Skeletal muscle cell (primary cell): ENCODE measurements at regions not wholly inside any gene's neighbourhood (a gene's known extent, or its start where the extent isn't known, plus 50 kb on each side); places are given as distances from the start of the nearest gene placed in this dataset.

Experiments used
- DNase-seq: peaks from one replicate; pipeline ENCODE4 v3.0.0-alpha.2; 2010; ENCODE audit warnings: low read depth
- H3K4me3 ChIP-seq: 2 replicates; pipeline ENCODE4 v1.5.1; 2011; ENCODE audit warnings: low read depth, mild to moderate bottlenecking, control low read depth, low read length, moderate library complexity

DNA sequence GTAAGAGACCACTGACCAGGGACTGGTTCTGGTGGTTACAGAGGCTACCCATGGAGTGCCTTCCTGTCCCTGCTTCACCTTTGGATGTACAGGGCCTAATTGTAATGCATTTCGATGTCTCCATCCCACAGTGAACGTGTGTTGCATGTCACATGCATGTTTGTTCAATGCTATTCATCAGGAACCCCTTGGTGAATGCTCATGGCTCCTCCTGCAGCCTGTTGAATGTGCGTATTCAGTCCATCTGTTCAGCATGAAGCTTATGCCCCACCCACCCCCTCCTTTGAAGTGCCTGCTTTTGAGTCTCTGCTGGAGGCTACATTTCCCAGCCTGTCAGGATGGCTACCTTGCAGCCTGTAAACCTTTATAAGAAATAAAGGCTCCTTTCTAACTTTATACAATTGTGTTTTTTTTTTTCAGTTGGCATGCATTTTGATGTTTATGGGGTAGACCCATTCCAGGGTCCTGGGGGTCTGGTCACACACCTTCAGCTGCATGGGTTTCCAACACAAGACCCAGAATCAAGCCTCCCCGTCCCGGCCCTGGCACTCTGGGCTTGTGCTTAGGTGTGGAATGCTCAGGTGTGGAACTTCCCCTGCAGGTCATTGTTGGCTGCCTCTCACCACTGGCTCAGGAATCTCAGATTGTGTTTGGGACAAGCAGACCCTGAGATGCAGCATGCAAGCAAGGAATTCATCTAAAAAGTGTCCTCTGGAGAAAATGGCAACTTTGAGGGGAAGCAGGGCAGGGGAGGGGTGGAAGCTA is 238.8 kb upstream of the HDAC4 start:
- no peak overlapping the region for H3K4me3 ChIP-seq
- DNase-seq, result no peak

DNA sequence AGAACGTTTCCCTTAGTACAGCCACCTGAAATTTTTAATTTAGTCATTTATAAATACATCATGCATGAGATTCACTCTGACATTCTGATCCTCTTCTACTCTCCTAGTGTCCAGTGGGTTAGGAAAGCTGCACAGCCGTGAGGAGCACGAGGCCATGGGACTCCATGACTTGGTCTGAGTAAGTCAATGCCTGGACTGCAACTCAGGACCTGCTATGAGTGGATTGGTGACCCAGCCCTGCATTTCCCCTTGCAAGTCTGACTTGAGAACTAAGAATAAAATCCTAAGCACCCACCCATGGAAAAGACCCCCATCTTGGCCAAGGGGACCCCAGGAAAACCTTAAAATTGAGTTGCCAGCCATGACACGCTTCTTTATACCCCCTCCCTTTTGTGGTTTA is 237.6 kb upstream of the HDAC4 start:
- no peak for DNase-seq
- H3K4me3 ChIP-seq, result no peak overlapping the region

DNA sequence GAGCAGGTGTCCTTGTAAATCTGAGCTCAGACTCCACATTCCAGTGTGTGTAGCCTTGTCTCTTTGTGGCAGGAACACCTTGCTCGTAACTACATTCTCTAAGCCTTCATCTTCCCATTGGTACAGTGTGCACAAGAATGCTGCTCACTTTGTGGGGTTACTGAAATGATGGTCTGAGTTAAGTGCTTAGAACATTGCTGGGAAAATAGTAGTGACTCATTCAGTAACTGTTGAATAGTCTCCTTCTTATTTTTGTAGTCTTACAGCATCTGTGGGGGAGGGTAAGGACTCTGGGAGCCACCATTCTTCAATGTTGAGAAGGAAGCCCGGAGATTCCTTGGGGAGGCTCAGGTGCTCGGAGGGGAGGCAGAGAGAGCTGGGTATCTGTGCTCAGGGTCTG is 236.0 kb upstream of the HDAC4 start:
- no peak for DNase-seq
- H3K4me3 ChIP-seq, result no peak overlapping the region

DNA sequence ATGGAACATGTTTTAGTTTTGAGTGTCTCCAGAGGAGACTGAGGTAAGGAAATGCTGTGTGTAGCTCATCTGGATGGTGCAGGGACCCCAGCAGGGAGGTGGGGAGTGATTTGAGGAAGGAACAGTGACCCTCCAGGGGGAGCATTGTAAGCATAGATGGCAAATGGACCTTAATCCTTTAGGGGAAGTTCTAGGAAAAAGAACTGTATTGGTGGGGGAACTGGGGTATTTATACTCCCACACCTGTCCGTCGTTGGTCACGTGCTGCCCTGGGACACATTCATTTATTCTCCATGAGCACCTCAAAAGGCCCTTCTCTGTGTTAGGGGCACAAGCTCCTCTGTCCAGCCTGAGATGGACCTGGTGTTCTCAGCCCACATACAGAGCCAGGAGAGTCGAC is 233.9 kb upstream of the HDAC4 start:
- no peak overlapping the region for H3K4me3 ChIP-seq
- DNase-seq, result no peak

DNA sequence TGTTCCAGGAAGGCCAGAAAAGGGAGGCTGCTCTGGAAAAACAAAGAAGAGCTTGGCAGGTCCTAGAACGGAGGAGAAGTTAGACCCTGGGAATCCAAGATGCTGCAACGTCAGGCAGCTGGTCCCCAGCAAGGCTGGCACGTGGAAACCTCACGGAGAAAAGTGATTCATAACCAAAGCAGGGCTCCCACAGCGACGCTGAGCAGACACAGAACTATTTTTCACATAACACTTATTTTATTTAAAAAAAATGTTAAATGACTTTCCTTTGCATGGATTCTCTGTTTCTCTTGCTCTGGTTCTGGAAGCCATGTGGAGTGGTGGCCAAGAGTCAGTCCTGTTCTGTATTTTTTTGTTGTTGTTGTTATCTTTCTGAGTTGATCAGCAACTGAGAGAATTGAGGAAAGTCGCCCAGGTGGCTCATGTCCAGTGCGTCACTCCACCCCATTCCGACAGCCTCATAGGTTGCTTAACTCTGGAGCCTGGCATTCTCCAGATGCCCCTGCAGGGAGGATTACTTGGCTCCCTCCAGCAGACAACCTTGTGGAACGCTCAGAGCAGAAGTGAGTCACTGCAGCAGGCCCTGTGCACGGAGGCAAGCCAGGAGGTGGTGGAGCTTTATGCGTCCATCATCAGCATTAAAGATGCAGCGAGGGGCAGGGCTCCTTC is 229.9 kb upstream of the HDAC4 start:
- no peak overlapping the region for H3K4me3 ChIP-seq
- no peak for DNase-seq

DNA sequence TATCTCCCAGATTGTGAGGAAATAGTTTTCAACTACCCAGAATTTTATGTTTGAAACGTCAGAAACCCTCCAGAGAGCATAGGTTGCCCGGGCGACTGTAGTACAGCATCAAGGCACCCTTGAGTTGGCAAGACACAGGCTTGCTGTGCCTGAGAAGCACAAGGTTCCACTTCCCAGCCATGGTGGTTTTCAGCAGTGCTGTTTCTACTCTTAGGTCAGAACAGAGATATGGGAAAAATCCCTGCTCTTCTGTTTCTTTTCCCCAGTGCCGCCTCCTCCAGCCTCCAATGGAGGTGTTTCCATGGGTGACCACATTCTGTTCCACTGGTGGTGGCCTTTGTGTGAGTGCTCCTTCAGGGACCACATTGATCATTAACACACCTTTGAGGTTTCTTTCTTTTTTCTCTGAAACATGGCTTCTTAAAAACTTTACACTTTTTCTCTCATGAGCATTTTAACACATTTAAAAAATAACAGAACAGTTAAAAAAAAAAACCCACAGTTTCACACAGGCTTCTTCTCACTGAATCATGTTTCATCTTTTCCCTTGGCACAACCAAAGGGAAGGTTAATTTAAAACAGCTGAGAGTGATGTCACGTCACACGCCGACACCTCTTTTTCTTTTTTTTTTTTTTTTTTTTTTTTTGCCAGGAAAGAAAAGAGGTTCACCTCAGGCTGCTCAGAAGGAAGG is 229.3 kb upstream of the HDAC4 start:
- H3K4me3 ChIP-seq, result no peak overlapping the region
- DNase-seq, result no peak

DNA sequence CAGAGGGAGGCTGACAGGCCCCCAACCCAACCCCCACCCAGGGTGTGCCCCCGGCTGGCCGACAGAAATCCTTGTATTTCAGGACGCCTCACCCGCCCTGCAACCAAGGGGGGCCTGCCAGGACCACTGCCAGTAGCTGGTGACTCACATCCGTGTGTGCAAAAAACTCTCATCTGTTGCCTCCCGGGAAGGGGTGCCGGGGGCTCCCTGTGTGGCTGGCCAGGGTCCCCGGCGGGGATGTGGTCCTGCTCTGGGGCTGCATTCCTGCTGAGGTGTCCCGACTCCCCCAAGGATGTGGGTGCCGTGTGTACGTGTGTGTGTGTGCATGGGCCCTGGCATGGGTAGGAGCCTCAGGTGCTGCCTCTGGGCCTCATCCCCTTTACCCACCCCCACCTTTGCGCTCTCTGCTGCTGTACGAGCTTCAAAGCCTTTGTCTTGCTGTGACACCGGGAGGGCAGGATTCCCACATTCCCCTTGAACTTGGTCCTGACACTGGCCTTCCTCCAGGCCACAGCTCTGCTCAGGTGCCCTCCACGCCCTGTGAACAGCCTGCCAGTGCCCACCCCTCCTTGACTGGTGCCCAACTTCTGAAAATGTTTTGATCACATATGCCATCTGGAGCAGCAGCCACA is 226.3 kb upstream of the HDAC4 start:
- no peak overlapping the region for H3K4me3 ChIP-seq
- no peak for DNase-seq

DNA sequence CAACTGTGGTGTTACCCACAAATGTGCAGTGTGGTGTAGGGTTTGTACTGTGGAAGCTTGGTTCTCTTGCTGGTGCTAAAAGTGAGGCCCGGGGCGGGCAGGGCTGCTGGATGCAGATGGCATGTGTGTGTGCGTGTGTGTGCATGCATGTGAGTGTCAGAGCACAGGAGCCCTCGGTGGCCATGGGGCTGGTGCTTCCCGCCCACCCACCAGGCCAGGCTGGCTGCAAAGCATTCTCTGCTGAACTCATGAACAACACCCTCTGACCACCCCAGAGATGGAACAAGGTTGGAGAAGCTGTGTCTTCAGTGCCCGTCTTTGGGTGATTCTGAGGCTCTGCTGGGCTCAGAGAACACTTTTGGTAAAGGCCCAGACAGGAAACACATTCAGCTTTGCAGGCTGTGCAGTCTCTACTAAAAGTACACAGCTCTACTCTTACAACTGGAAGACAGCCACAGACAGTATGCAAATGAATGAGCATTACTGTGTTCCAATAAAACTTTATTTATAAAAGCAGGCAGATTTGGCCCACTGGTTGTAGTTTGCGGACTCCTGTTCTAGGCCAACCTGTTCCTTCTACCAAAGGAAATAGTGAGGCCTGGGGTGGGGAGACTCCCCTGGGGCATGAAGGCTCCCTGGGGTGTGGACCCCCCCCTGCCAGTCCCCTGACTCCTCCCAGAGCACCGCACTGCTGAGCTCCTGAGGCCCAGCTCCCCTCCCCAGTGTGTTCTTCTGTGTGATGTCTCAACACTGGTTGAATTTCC is 225.3 kb upstream of the HDAC4 start:
- H3K4me3 ChIP-seq, result no peak overlapping the region
- DNase-seq, result no peak

DNA sequence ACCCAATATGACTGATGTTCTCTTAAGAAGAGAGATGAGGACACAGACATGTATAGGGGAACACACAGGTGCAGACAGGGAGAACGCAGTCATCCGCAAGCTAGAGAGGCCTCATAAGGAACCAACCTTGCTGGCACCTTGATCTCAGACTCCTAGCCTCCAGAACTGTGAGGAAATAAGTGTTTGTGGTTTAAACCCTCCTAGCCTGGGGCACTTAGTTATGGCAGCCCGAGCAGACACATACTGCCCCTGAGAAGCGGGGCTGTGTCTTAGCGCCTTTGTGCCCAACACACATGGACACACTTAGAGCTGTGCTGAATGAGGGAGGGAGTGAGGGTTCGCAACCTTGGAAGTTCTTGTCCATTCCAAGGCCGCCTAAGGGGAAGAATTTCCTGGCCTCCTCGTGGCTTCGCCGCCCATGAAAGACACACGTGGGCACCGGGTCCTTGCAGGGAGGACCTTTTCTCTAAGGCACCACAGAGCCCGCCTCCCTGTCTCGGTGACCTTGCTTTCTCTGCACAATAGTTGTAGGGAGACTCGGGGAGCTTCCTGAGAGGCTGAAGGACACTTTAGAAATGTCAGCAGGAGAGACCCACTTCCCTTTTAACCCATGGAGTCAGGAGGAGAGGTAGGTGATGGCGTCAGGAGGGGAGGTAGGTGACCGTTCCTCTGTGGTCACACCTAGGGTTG is 224.5 kb upstream of the HDAC4 start:
- H3K4me3 ChIP-seq, result no peak overlapping the region
- DNase-seq, result no peak

DNA sequence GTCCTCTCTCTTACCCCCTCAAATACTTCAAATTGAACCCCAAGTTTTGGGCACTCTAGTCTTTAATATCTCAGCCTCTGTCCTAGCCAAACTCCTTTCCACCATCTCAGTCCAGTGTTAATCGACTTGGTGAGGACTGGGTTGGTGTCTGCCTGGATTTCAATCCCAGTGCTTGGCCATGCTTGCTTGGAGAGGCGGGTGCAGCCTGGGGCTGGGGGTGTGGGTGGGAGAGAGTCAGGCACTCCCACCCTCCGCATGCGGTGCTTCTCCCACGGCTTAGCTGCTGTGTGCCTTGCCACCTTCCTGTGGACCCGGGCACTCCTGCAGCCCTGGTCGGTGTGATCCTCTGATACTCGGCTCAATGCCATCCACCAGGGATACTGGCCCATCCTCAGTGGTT is 220.8 kb upstream of the HDAC4 start:
- no peak overlapping the region for H3K4me3 ChIP-seq
- no peak for DNase-seq

DNA sequence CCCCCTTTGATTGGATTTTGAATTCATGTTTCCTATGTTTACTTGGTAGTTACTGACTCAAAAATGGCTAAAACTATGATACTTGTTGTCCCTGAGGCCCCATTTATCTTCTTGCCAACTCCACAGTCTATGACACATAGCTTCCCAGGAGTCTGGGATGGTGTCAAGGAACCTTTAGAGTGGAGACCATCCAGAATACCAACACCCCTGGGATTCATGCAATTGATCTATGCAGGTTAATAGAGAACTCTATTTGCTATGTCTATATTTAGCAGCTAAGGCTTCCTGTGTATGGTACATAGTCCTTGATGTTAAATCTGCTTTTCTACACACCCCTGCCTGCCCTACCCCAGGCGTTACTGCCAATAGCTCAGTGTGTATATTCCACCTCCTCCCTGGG is 218.5 kb upstream of the HDAC4 start:
- DNase-seq, result no peak

DNA sequence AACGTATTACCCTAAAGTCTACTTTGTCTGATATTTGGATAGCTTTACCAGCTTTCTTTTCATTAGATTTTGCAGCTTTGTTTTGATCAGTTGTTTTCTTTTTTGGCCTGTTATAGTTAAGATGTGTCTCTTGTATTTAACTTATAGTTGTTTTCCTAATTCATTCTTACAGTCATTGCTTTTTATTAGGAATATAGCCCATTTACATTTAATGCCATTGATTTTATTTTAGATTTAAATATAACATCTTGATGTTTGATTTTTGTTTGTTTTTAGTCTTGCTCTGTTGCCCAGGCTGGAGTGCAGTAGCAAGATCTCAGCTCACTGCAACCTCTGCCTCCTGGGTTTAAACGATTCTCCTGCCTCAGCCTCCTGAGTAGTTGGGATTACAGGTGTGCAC is 215.9 kb upstream of the HDAC4 start:
- H3K4me3 ChIP-seq, result no peak overlapping the region
- DNase-seq, result no peak

More for the DNA sequence above, 218.5 kb upstream of the HDAC4 start:
- no peak overlapping the region for H3K4me3 ChIP-seq

DNA sequence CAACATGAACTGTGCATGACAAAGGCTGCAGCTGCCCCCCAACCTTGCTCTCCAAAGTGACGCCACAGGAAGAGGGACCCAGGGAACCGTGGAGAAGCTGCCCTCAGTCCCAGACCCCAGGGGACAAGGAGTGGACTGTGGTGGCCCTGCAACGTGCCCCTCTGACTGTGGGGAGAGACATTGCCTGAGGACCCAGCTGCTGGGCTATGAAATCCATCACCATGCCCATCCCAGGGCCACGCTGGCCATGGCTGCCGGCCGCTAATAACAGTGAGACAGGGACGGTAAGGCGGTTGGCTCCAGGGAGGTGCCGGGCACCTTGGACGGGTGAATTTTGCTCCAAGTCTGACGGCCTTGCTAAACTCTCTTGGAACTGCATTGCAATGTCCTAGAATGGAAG is 211.3 kb upstream of the HDAC4 start:
- DNase-seq, result no peak
- H3K4me3 ChIP-seq, result no peak overlapping the region

DNA sequence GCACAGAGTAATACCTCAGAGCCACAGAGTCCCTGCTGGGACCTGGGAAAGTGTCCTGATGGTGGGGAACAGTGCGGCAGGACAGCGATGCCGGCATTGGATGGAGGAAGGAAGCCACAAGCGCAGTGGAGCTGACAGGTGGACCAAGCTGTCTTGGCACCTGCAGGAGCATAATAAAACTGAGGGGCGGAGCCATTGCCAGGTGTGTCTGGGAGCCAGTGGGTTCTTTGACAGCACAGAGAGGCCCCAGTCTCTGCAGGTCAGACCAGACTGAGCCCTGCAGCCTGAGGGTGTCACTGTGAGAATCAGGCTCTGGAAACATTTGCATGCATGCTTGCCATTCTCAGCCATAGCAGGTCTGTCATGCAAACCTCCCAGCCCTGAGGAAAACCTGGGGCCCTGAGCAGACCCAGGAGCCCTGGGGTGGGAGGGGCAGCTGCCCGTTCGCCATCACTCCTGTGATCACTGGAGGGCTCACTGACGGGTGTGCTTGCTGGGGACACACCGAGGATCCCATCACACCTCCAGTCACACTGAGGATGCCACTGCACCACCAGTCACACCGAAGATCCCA is 210.5 kb upstream of the HDAC4 start:
- H3K4me3 ChIP-seq, result no peak overlapping the region
- DNase-seq, result no peak

DNA sequence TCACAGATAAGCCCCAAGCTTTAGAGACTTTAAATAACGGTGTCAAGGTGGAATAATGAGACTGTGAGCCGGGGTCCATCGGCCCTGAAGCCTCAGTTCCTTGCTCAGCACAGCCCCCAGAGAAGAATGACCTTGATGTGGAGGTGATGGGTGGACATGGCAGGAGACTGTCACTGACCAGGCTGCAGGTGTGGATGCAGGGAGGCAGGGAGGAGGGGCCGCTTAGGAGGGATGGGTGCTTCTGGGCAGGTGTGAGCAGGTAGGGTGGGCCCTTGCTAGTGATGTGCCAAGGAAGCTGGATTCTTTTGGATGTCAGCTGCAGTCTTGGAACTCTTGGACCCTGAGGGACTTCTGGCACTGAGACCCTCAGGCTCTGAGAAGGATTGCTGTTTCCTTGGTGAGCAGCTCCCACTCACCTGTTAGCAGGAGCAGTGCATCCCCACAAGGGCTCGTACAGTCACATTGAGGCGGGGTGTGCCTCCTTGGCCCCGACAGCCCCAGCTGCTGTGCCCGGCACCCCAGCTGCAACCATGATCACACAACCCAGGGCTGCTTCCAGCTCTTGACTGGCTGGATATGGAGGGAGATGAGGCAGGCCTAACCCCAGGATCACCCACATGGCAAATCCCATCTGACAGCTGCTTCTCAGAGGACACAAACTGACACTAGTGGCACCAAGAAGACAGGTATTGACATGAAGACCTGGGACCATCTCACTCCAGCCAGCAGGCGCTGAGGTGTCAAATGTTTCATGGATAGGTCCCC is 209.8 kb upstream of the HDAC4 start:
- no peak for DNase-seq
- no peak overlapping the region for H3K4me3 ChIP-seq

DNA sequence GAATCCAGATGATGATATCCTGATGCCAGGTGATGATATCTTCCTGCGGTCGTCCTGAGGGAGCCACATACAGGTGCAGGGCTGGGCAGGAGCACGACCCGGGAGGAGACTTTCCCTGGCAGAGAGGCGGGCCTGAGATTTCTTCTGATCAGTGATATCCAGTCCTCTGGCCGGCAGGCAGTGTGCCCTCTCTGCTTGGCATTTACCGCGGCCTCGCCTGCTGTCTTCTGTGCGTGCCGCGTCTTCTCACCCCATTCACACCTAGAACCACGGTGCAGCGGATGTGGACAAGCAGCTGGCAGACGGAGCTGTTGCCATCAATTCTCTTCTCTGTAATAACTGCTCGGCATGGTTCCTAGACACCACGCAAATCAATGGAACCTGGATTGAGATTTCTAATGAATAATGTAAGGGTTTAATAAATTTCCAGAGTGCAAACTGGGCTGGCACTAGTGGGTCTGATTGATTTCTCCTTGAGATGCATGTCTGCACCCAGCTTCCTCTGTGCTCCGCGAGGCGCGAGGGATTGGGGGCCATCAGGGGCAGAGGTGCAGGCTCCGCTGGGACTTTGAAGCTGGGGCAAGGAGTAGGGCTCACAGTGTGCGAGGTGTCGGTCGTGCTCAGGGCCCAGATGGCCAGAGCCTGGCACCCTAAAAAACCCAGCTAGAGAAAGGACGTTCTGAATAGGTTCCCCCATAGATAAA is 208.9 kb upstream of the HDAC4 start:
- no peak for DNase-seq
- no peak overlapping the region for H3K4me3 ChIP-seq

DNA sequence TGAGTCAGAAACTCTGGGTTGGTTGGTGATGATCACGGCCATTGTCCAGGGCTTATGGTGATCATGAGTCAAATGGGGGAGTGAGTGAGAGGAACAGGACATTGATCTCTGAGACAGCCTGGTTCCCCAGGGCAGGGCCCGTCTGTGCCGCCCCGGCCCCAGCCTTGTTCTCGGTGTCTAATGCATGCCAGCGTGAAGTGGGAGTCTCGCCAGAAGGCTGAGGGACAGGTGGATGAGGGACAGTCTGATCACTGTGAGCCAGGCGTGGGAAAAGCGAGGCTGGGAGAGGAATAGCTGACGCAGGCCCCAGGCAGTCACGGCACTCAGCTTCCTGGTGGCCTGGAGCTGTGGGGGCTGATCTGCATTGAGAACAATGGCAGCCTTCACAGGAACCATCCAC is 208.3 kb upstream of the HDAC4 start:
- H3K4me3 ChIP-seq, result no peak overlapping the region
- DNase-seq, result no peak
